Gastroesophageal sphincter (tissue), 4 donors: ENCODE measurements at regions not wholly inside any gene's neighbourhood (a gene's known extent, or its start where the extent isn't known, plus 50 kb on each side); places are given as distances from the start of the nearest gene placed in this dataset.

Source experiments
- ATAC-seq: fragments of 150-250 bp; one replicate; pipeline ENCODE4 v1.9.1; 2016; ENCODE audit warnings: mild to moderate bottlenecking, moderate library complexity
- H3K27ac ChIP-seq, 4 donors: fragments of 200-600 bp; sonication (generic) in 3 of 4; 1 replicate in 3 of 4; 2 replicates in 1 of 4; pipeline ENCODE4 v1.5.1; 2016 to 2019
- H3K27me3 ChIP-seq: fragments of 200-600 bp; sonication (generic); one replicate; pipeline ENCODE4 v1.5.1; 2019
- H3K36me3 ChIP-seq, 2 donors: fragments of 200-600 bp; sonication (generic); one replicate each; pipeline ENCODE4 v1.5.1; 2019; ENCODE audit warnings: control low read depth in 1 of 2
- H3K4me1 ChIP-seq, 3 donors: fragments of 200-600 bp; sonication (generic); 1 replicate in 2 of 3; 2 replicates in 1 of 3; pipeline ENCODE4 v1.5.1; 2016 to 2019; ENCODE audit warnings: control low read depth in 2 of 3
- H3K4me3 ChIP-seq, 2 donors: fragments of 200-600 bp; sonication (generic); one replicate each; pipeline ENCODE4 v1.5.1; 2019; ENCODE audit warnings: mild to moderate bottlenecking in 1 of 2, moderate library complexity in 1 of 2
- H3K9me3 ChIP-seq, 3 donors: fragments of 200-600 bp; sonication (generic); one replicate each; pipeline ENCODE4 v1.5.1; 2017 to 2019; ENCODE audit warnings: control low read depth in 2 of 3
- CTCF ChIP-seq, 4 experiments: fragments of 200-600 bp in 2 of 4; fragments of 450-650 bp in 2 of 4; sonication (generic) in 1 of 4; IDR thresholded peaks; one replicate each; pipeline ENCODE4 v1.5.1; 2017 to 2019; ENCODE audit warnings: antibody characterized with exemption in 4 of 4, mild to moderate bottlenecking in 2 of 4, moderate library complexity in 2 of 4
- EP300 ChIP-seq: sonication (generic); formaldehyde crosslinking; IDR thresholded peaks from one replicate; pipeline ENCODE4 v1.6.1; 2017; ENCODE audit warnings: antibody characterized with exemption, mild to moderate bottlenecking
- POLR2A ChIP-seq, 2 donors: fragments of 450-650 bp; IDR thresholded peaks; one replicate each; pipeline ENCODE4 v1.6.1; 2017; ENCODE audit warnings: antibody characterized with exemption in 2 of 2, mild to moderate bottlenecking in 2 of 2, moderate library complexity in 1 of 2
- POLR2AphosphoS5 ChIP-seq: sonication (generic); formaldehyde crosslinking; IDR thresholded peaks from one replicate; pipeline ENCODE4 v1.6.1; 2017; ENCODE audit warnings: antibody characterized with exemption
- WGBS, 2 donors: methylation state at CpG; one replicate each; pipeline ENCODE4 v1.1.5; 2018; ENCODE audit warnings: low coverage in 1 of 2; 5-methylcytosine and 5-hydroxymethylcytosine counted together

GRCh38 chr14:75370416-75371205 is 57.2 kb upstream of the JDP2 start:
- no peak for ATAC-seq
- no peak overlapping the region for H3K27ac ChIP-seq
- no peaks in the 10 kb centered on the region for H3K36me3 ChIP-seq
- WGBS, 2 donors = 87 to 100% methylated on average over 2 of the region's 2 CpGs
- no peak overlapping the region for H3K4me3 ChIP-seq
- H3K4me1 ChIP-seq = peaks cover 0 to 13% (median 0%) of the 10 kb centered on the region in 3 donors
- H3K27me3 ChIP-seq = no peaks in the 10 kb centered on the region
- TF ChIP-seq CTCF (IDR thresholded peaks at IDR 0.05) = no peak
- TF ChIP-seq EP300 = no peak
- TF ChIP-seq POLR2A (IDR thresholded peaks at IDR 0.05) = no peak
- TF ChIP-seq POLR2AphosphoS5 = no peak
- no peaks in the 10 kb centered on the region for H3K9me3 ChIP-seq

GRCh38 chr14:75371297-75371696 is 56.5 kb upstream of the JDP2 start:
- Histone ChIP-seq H3K4me1 (peaks cover 0 to 13% (median 0%) of the 10 kb centered on the region in 3 donors), H3K36me3 (no peaks in the 10 kb centered on the region), H3K27me3 (no peaks in the 10 kb centered on the region), H3K9me3 (no peaks in the 10 kb centered on the region), H3K4me3 (no peak overlapping the region), H3K27ac (no peak overlapping the region)
- 95% methylated on average over 2 of the region's 2 CpGs; no CpG with 5 or more reads in 1 of the 2 donors for WGBS, 2 donors
- no peak for ATAC-seq
- TF ChIP-seq POLR2AphosphoS5 = no peak
- no peak for TF ChIP-seq CTCF (IDR thresholded peaks at IDR 0.05)
- TF ChIP-seq EP300 = no peak
- TF ChIP-seq POLR2A (IDR thresholded peaks at IDR 0.05) = no peak

DNA sequence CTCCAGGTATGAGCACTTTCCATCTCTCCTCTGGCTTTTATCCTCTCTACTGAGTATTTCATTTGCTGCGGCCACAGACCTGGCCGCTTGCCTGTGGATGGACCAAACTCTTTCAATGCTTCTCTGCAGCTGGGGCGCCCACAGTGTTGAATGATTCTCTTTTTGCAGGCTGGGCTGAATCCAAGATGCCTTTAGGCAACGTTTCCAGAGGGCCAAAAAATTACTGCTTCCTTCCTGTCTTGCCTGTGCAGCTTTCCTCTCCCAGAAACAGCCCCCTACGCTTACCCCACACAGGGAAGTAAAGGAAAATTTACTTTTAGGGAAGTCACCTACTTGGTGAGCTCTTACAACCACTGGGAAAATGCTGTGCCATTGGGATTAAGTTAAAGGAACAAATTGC is 55.6 kb upstream of the JDP2 start:
- H3K4me3 ChIP-seq = no peak overlapping the region
- no peak for TF ChIP-seq CTCF (IDR thresholded peaks at IDR 0.05)
- TF ChIP-seq POLR2A (IDR thresholded peaks at IDR 0.05) = no peak
- TF ChIP-seq EP300 = no peak
- no peak for TF ChIP-seq POLR2AphosphoS5

GRCh38 chr14:75373133-75373532 is 54.7 kb upstream of the JDP2 start:
- Histone ChIP-seq H3K36me3 (no peaks in the 10 kb centered on the region), H3K27ac (no peak overlapping the region), H3K4me1 (peaks cover 0 to 13% (median 0%) of the 10 kb centered on the region in 3 donors), H3K27me3 (no peaks in the 10 kb centered on the region), H3K9me3 (no peaks in the 10 kb centered on the region), H3K4me3 (no peak overlapping the region)
- WGBS, 2 donors = 0 to 54% methylated on average over 1 to 3 of the region's 3 CpGs
- TF ChIP-seq CTCF (IDR thresholded peaks at IDR 0.05) = no peak
- no peak for TF ChIP-seq POLR2A (IDR thresholded peaks at IDR 0.05)
- TF ChIP-seq EP300 = no peak
- no peak for TF ChIP-seq POLR2AphosphoS5
- ATAC-seq = no peak

More for the DNA sequence above, 55.6 kb upstream of the JDP2 start:
- Histone ChIP-seq H3K36me3 (no peaks in the 10 kb centered on the region), H3K9me3 (no peaks in the 10 kb centered on the region), H3K4me1 (peaks cover 0 to 13% (median 0%) of the 10 kb centered on the region in 3 donors), H3K27ac (no peak overlapping the region), H3K27me3 (no peaks in the 10 kb centered on the region)
- no peak for ATAC-seq
- 60% methylated on average over 3 of the region's 5 CpGs; no CpG with 5 or more reads in 1 of the 2 donors for WGBS, 2 donors

DNA sequence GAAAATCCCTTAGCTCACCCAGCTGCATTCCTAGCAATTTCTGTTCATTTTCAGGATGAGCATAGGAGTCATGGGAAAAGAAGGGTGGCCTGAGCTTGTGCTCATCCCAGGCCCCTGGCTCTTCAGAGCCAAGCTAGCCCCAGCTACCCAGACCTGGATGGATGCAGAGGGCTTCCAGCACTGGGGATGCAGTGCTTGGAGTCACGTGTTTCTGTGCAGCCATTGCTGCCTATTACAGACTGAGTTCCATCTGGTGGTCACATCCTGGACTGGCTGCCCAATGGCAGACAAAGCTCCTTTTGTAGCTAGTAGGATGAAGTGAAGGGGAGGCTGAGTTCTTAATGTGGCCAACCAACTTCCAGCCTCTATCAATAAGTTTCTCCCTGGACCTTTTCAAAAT is 54.2 kb upstream of the JDP2 start:
- H3K4me1 ChIP-seq = peaks cover 0 to 13% (median 0%) of the 10 kb centered on the region in 3 donors
- no CpG with 5 or more reads among the region's 1 CpG for WGBS, 2 donors
- no peaks in the 10 kb centered on the region for H3K9me3 ChIP-seq
- no peak overlapping the region for H3K4me3 ChIP-seq
- no peak for TF ChIP-seq POLR2AphosphoS5
- TF ChIP-seq CTCF (IDR thresholded peaks at IDR 0.05) = no peak
- TF ChIP-seq EP300 = no peak
- TF ChIP-seq POLR2A (IDR thresholded peaks at IDR 0.05) = no peak
- H3K27me3 ChIP-seq = no peaks in the 10 kb centered on the region
- H3K36me3 ChIP-seq = no peaks in the 10 kb centered on the region
- H3K27ac ChIP-seq = no peak overlapping the region
- no peak for ATAC-seq
